Ascending aorta (tissue), 2 donors: ENCODE measurements at regions not wholly inside any gene's neighbourhood (a gene's known extent, or its start where the extent isn't known, plus 50 kb on each side); places are given as distances from the start of the nearest gene placed in this dataset.
A peak's percentile ranks its signal among the peaks of the same experiment; 100 is the strongest.

Source experiments
- DNase-seq, 2 donors: peaks; one replicate each; pipeline ENCODE4 v3.0.0-alpha.2; 2019; ENCODE audit warnings: low spot score in 2 of 2
- H3K27ac ChIP-seq, 2 donors: fragments of 200-600 bp; sonication (generic); one replicate each; pipeline ENCODE4 v1.5.1; 2016 to 2017; ENCODE audit warnings: mild to moderate bottlenecking in 1 of 2
- H3K27me3 ChIP-seq: fragments of 200-600 bp; sonication (generic); one replicate; pipeline ENCODE4 v1.5.1; 2017
- H3K36me3 ChIP-seq, 2 donors: fragments of 200-600 bp; sonication (generic); one replicate each; pipeline ENCODE4 v1.5.1; 2016
- H3K4me1 ChIP-seq, 2 donors: fragments of 200-600 bp; sonication (generic); one replicate each; pipeline ENCODE4 v1.5.1; 2016 to 2017; ENCODE audit warnings: mild to moderate bottlenecking in 1 of 2
- H3K4me3 ChIP-seq, 2 donors: fragments of 200-600 bp; sonication (generic); one replicate each; pipeline ENCODE4 v1.5.1; 2016 to 2017; ENCODE audit warnings: mild to moderate bottlenecking in 1 of 2
- H3K9me3 ChIP-seq, 2 donors: fragments of 200-600 bp; sonication (generic); one replicate each; pipeline ENCODE4 v1.5.1; 2016
- intact Hi-C: fragments of 100-400 bp; cut with DNase I; formaldehyde crosslinking; loops from one replicate; pipeline ENCODE4 v1.15.1; 2023
- TF ChIP-seq, protein P1 (sequence below), 3 experiments: fragments of 200-600 bp in 2 of 3; fragments of 450-650 bp in 1 of 3; sonication (generic) in 2 of 3; IDR thresholded peaks; one replicate each; pipeline ENCODE4 v1.5.1; 2016 to 2019; ENCODE audit warnings: antibody characterized with exemption in 3 of 3, mild to moderate bottlenecking in 1 of 3, moderate library complexity in 1 of 3

DNA sequence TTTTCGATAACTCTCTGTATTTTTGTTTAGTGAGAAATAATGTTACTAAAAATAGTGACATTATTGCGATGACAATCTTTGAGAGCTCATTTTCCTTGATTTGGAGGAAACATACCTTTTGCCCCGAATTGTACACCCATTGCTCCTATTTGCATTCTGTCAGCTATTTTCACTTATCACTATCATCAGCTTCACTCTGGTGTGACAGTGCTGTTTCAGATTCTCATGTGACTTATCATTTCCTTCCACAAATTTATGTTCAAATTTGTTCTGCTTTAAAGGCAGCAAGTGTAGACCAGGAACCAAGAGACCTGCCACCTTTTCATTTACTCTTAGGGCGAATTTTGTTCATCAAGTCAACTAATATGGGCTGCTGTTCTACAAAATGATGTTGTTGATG, 179.4 kb downstream of the RBM46 start:
- Histone ChIP-seq H3K27me3 (no peaks in the 10 kb centered on the region), H3K4me3 (no peak overlapping the region), H3K36me3 (no peaks in the 10 kb centered on the region), H3K9me3 (peaks cover 0 to 2% of the 10 kb centered on the region in 2 donors), H3K4me1 (no peaks in the 10 kb centered on the region), H3K27ac (no peak overlapping the region)
- intact Hi-C loops, result no loop called here
- TF ChIP-seq, protein P1, sequence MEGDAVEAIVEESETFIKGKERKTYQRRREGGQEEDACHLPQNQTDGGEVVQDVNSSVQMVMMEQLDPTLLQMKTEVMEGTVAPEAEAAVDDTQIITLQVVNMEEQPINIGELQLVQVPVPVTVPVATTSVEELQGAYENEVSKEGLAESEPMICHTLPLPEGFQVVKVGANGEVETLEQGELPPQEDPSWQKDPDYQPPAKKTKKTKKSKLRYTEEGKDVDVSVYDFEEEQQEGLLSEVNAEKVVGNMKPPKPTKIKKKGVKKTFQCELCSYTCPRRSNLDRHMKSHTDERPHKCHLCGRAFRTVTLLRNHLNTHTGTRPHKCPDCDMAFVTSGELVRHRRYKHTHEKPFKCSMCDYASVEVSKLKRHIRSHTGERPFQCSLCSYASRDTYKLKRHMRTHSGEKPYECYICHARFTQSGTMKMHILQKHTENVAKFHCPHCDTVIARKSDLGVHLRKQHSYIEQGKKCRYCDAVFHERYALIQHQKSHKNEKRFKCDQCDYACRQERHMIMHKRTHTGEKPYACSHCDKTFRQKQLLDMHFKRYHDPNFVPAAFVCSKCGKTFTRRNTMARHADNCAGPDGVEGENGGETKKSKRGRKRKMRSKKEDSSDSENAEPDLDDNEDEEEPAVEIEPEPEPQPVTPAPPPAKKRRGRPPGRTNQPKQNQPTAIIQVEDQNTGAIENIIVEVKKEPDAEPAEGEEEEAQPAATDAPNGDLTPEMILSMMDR (IDR thresholded peaks at IDR 0.05), result no peak
- DNase-seq, result no peak

DNA sequence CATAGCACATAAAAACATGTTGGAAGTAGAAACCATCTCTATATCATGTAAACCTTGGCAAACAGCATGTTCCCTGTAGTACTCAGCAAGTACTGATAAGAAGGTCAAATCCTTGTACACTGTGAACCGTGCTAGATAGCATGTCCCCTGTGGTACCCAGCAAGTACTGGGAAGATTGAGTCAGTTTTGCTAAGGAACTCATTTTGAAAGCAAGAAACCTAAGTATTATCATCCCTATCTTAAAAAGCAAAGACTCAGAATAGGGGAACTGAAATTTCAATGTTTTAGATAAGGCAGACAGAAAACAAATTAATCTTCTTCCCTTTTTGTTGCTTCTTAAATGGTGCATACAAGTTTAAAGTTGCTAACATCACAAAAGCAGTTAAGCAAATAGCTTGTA, 180.2 kb downstream of the RBM46 start:
- no peak for DNase-seq
- TF ChIP-seq, protein P1 (IDR thresholded peaks at IDR 0.05), result no peak
- Histone ChIP-seq H3K27ac (no peak overlapping the region), H3K9me3 (peaks cover 0 to 2% of the 10 kb centered on the region in 2 donors), H3K4me3 (no peak overlapping the region), H3K4me1 (no peaks in the 10 kb centered on the region), H3K27me3 (no peaks in the 10 kb centered on the region), H3K36me3 (no peaks in the 10 kb centered on the region)
- intact Hi-C loops, result no loop called here

DNA sequence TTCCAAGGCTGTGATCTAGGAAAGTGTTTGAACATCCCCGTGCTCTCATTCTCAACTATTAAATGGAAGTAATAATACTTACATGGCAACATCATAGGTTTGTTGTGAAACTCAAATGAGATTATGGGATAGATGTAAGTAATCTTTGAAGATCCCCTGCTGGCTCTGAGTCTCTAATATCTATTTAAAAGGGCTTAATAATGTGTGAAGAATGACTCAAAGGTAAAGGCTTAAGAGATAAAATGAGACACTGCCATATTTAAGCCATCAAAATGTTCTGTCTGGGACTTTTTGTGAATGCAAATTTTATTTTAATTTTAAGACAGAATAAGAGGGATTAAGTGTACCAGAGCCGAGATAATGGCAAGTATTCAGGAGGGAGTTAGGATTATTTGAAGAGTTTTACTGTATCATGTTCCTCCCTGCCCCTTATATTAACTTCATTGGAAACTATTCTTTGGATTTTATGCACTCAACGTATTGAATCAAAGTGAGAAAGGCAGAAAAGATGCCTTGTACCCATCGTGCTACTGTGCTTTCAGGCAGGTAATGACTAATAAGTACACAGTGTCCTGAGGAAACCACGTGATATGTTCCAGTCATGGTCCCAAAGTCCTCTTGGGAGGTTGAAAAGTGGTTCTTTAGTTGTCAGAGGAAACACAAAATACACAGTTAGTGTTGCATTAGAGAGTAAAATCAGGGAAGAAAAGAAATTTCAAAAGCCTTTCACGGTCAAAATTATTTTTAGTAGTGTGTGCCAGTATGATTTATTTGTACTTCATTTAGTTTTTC, 192.4 kb downstream of the RBM46 start:
- DNase-seq, result no peak
- Histone ChIP-seq H3K4me1 (no peaks in the 10 kb centered on the region), H3K36me3 (no peaks in the 10 kb centered on the region), H3K27ac (no peak overlapping the region), H3K27me3 (no peaks in the 10 kb centered on the region), H3K4me3 (no peak overlapping the region), H3K9me3 (no peaks in the 10 kb centered on the region)
- intact Hi-C loops, result no loop called here
- TF ChIP-seq, protein P1 (IDR thresholded peaks at IDR 0.05), result no peak

DNA sequence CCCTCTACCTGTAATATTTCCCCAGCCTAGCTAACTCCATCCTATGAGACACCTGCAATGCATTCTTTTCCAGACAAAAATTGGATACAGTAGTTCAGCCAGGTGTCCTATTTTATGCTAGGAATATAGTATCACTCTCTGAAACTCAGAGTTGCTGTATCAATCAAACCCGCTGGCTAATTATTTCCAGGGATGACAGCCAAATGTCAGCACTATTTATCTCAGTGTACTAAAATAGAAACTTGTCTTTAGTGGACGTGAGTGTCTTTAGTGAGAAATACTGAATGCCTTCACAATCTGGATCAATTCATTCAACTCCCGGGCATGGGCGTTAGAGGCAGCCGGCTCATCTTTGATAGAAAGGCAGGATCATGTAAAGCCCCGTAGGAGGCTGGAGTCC, 196.2 kb downstream of the RBM46 start:
- Histone ChIP-seq H3K9me3 (no peaks in the 10 kb centered on the region), H3K4me1 (no peaks in the 10 kb centered on the region), H3K27ac (no peak overlapping the region), H3K36me3 (no peaks in the 10 kb centered on the region), H3K27me3 (no peaks in the 10 kb centered on the region), H3K4me3 (no peak overlapping the region)
- TF ChIP-seq, protein P1 (IDR thresholded peaks at IDR 0.05), result no peak
- DNase-seq, result no peak
- intact Hi-C loops, result no loop called here

DNA sequence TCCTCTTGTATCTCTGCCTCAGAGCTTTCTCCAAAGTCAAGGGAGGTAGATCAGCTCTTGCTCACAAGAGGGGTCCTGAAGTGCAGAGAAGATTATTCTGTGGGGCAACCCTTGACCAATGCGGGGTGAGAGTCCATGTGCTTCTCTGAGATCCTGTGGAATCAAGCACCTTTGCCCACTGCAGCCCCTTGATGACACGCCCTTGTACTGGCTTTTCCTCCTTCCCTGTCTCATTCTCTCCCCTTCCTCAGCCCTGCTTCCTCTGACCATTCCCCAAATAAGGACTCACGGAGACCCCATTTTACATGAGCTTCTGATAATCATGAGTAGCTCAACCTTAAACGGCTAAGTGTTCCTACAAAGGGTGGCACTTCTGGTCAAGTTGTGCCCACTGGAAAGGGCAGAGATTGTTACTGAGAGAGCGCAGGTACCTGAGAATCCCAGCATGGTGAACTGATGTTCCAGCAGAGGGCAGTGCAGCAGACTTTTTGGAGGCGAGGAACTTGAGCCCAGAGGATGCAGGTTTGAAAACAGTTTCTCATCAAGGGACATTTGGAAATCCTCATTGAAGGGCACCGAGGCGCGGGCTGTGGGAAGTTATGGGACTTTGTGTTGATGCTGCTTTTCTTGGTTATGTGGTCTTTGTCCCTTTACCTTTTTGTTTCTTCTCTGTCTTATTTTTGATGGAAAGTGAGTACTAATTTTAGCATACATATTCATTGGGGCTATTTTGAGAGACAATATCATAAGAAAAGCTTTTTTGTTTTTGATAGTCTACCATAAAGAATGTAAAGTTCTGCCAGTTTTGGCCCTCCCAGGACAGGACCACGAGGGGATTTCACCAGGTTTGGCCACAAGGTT, 201.3 kb downstream of the RBM46 start:
- intact Hi-C loops, result loop anchor here (5.0 kb wide), 1 partner anchor 370 kb away; no protein-coding TSS in a partner anchor
- Histone ChIP-seq H3K9me3 (no peaks in the 10 kb centered on the region), H3K27me3 (no peaks in the 10 kb centered on the region), H3K36me3 (no peaks in the 10 kb centered on the region), H3K4me3 (no peak overlapping the region), H3K4me1 (no peaks in the 10 kb centered on the region), H3K27ac (no peak overlapping the region)
- TF ChIP-seq, protein P1 (IDR thresholded peaks at IDR 0.05), result peak in 2 of 3 experiments; percentile 42 to 63
- peak in 1 of 2 donors; percentile 66 for DNase-seq
